ENCODE measurements at regions not wholly inside any gene's neighbourhood (a gene's known extent, or its start where the extent isn't known, plus 50 kb on each side); places are given as distances from the start of the nearest gene placed in this dataset.

DNA sequence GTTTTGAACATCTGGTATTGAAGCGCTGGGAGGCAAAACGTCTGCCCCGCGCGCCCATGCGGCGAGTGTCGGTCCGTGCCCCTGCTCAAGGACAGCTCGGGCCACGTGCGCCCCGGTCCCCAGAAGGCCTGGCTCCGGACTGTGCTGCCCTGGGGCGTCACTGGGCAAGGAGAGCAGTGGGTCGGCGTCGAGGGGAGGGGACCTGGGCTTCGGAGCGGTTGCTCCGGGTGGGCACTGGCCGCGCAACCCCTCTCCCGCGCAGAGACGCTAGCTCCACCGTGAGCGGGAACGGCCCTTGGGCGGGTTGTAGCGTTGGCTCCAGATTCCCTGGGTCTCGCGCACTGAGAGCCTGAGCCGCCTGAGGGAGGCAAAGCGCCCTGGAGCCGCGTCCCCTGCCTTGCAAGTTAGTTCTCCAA, 304.2 kb upstream of the HSFY2 start:
- TF ChIP-seq, protein P1, sequence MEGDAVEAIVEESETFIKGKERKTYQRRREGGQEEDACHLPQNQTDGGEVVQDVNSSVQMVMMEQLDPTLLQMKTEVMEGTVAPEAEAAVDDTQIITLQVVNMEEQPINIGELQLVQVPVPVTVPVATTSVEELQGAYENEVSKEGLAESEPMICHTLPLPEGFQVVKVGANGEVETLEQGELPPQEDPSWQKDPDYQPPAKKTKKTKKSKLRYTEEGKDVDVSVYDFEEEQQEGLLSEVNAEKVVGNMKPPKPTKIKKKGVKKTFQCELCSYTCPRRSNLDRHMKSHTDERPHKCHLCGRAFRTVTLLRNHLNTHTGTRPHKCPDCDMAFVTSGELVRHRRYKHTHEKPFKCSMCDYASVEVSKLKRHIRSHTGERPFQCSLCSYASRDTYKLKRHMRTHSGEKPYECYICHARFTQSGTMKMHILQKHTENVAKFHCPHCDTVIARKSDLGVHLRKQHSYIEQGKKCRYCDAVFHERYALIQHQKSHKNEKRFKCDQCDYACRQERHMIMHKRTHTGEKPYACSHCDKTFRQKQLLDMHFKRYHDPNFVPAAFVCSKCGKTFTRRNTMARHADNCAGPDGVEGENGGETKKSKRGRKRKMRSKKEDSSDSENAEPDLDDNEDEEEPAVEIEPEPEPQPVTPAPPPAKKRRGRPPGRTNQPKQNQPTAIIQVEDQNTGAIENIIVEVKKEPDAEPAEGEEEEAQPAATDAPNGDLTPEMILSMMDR (IDR thresholded peaks at IDR 0.05), result peak in 1 of 12 donors; percentile 17
- TF ChIP-seq POLR2A (IDR thresholded peaks at IDR 0.05), result no peak
